ENCODE measurements at regions not wholly inside any gene's neighbourhood (a gene's known extent, or its start where the extent isn't known, plus 50 kb on each side); places are given as distances from the start of the nearest gene placed in this dataset.

- no peak for TF ChIP-seq PAXIP1 (CRISPR knock-in tag; conservative IDR thresholded peaks at IDR 0.05)
- no peak for TF ChIP-seq SALL2 (CRISPR knock-in tag; IDR thresholded peaks at IDR 0.05)
- TF ChIP-seq EHMT2 (IDR thresholded peaks at IDR 0.05; ENCODE audit: borderline replicate concordance, low read depth, low read length): no peak
- no peak for TF ChIP-seq NFRKB (IDR thresholded peaks at IDR 0.05)
- no peak for TF ChIP-seq FUBP1 (CRISPR knock-in tag; IDR thresholded peaks at IDR 0.05; ENCODE audit: borderline replicate concordance)
- TF ChIP-seq ZNF652 (CRISPR knock-in tag; IDR thresholded peaks at IDR 0.05; ENCODE audit: borderline replicate concordance, low read depth): no peak
- no peak for TF ChIP-seq PRMT3 (CRISPR knock-in tag; IDR thresholded peaks at IDR 0.05; ENCODE audit: borderline replicate concordance, low read depth)
- TF ChIP-seq ZNF326 (CRISPR knock-in tag; IDR thresholded peaks at IDR 0.05; ENCODE audit: borderline replicate concordance): no peak
- TF ChIP-seq POLR2A (IDR thresholded peaks at IDR 0.05; ENCODE audit: insufficient read depth in 1 of 2, low read depth in 2 of 2, low read length in 2 of 2): no peak
- no peak for TF ChIP-seq PRPF4 (IDR thresholded peaks at IDR 0.05; ENCODE audit: low read depth, low read length, poor library complexity, severe bottlenecking)
- no peak; the same call in 1 of the 2 replicates for TF ChIP-seq ARHGAP35 (CRISPR knock-in tag; IDR thresholded peaks at IDR 0.05; ENCODE audit: borderline replicate concordance)
- peak; percentile 65; the same call in 1 of the 2 replicates for TF ChIP-seq MIXL1 (CRISPR knock-in tag; IDR thresholded peaks at IDR 0.05)
- peak; percentile 66; the same call in 1 of the 2 replicates for TF ChIP-seq ZNF891 (CRISPR knock-in tag; IDR thresholded peaks at IDR 0.05)
- no peak for TF ChIP-seq ZFAT (CRISPR knock-in tag; conservative IDR thresholded peaks at IDR 0.05)
- no peak for TF ChIP-seq ZNF75D (CRISPR knock-in tag; IDR thresholded peaks at IDR 0.05; ENCODE audit: borderline replicate concordance)
- TF ChIP-seq SMARCC2 (IDR thresholded peaks at IDR 0.05): no peak
- no peak for TF ChIP-seq RBM39 (IDR thresholded peaks at IDR 0.05; ENCODE audit: low read depth, low read length, poor library complexity, severe bottlenecking)
- no peak for TF ChIP-seq TP53 (CRISPR knock-in tag; conservative IDR thresholded peaks at IDR 0.05)
- peak; percentile 69; the same call in 1 of the 2 replicates for TF ChIP-seq ZNF580 (CRISPR knock-in tag; IDR thresholded peaks at IDR 0.05; ENCODE audit: borderline replicate concordance, low read depth)
Observed at GRCh38 chr6:43953794-43954310, 173.4 kb downstream of the MRPL14 start (continued).
